T-helper 2 cell treated with Interferon-gamma antibody and Interleukin-4, amounts not matched to agents 5 μg/mL and 100 μg/mL, for 36 hours (primary cell): ENCODE measurements at regions not wholly inside any gene's neighbourhood (a gene's known extent, or its start where the extent isn't known, plus 50 kb on each side); places are given as distances from the start of the nearest gene placed in this dataset.

Experiments
- DNase-seq: peaks from one replicate; pipeline ENCODE4 v3.0.0; 2021; ENCODE audit warnings: low spot score
- H3K27ac Mint-ChIP-seq: one replicate; pipeline ENCODE4 v1.8.0; 2021; ENCODE audit warnings: mild to moderate bottlenecking, mixed read lengths
- H3K27me3 Mint-ChIP-seq: one replicate; pipeline ENCODE4 v1.8.0; 2021; ENCODE audit warnings: low read depth, mixed read lengths
- H3K36me3 Mint-ChIP-seq: one replicate; pipeline ENCODE4 v1.8.0; 2021; ENCODE audit warnings: low read depth, mixed read lengths
- H3K4me1 Mint-ChIP-seq: one replicate; pipeline ENCODE4 v1.8.0; 2021; ENCODE audit warnings: low read depth, mixed read lengths
- H3K4me3 Mint-ChIP-seq: one replicate; pipeline ENCODE4 v1.8.0; 2022; ENCODE audit warnings: mild to moderate bottlenecking, moderate library complexity, mixed read lengths
- H3K9me3 Mint-ChIP-seq: one replicate; pipeline ENCODE4 v1.8.0; 2021; ENCODE audit warnings: mixed read lengths

- no peak for DNase-seq
- H3K4me3 Mint-ChIP-seq: no peak overlapping the region
- no peaks in the 10 kb centered on the region for H3K9me3 Mint-ChIP-seq
- H3K36me3 Mint-ChIP-seq: no peaks in the 10 kb centered on the region
- no peak overlapping the region for H3K27ac Mint-ChIP-seq
- H3K4me1 Mint-ChIP-seq: peaks cover 5% of the 10 kb centered on the region
- H3K27me3 Mint-ChIP-seq: peaks cover 5% of the 10 kb centered on the region
These were observed 73.4 kb downstream of the MARCHF4 start for GRCh38 chr2:216298719-216299495.

- Mint-ChIP-seq H3K9me3 (no peaks in the 10 kb centered on the region), H3K36me3 (no peaks in the 10 kb centered on the region), H3K4me3 (no peak overlapping the region), H3K27me3 (peaks cover 5% of the 10 kb centered on the region), H3K4me1 (peaks cover 5% of the 10 kb centered on the region), H3K27ac (no peak overlapping the region)
- DNase-seq: no peak
These were observed 75.4 kb downstream of the MARCHF4 start for GRCh38 chr2:216296856-216297255.

- H3K4me3 Mint-ChIP-seq: no peak overlapping the region
- H3K4me1 Mint-ChIP-seq: peaks cover 5% of the 10 kb centered on the region
- no peak for DNase-seq
- no peaks in the 10 kb centered on the region for H3K9me3 Mint-ChIP-seq
- H3K27ac Mint-ChIP-seq: no peak overlapping the region
- H3K27me3 Mint-ChIP-seq: no peaks in the 10 kb centered on the region
- H3K36me3 Mint-ChIP-seq: no peaks in the 10 kb centered on the region
These were observed 78.0 kb downstream of the MARCHF4 start for GRCh38 chr2:216294305-216294704.

GRCh38 chr2:216293883-216294282 lies 78.4 kb downstream of the MARCHF4 start:
- no peaks in the 10 kb centered on the region for H3K9me3 Mint-ChIP-seq
- H3K36me3 Mint-ChIP-seq: no peaks in the 10 kb centered on the region
- H3K27ac Mint-ChIP-seq: no peak overlapping the region
- H3K4me3 Mint-ChIP-seq: no peak overlapping the region
- H3K27me3 Mint-ChIP-seq: no peaks in the 10 kb centered on the region
- peaks cover 5% of the 10 kb centered on the region for H3K4me1 Mint-ChIP-seq
- DNase-seq: no peak

- Mint-ChIP-seq H3K4me3 (no peak overlapping the region), H3K27ac (no peak overlapping the region), H3K36me3 (no peaks in the 10 kb centered on the region), H3K4me1 (peaks cover 5% of the 10 kb centered on the region), H3K9me3 (no peaks in the 10 kb centered on the region), H3K27me3 (no peaks in the 10 kb centered on the region)
- no peak for DNase-seq
These were observed 79.4 kb downstream of the MARCHF4 start for GRCh38 chr2:216292886-216293301.

- Mint-ChIP-seq H3K27ac (no peak overlapping the region), H3K4me1 (peaks cover 5% of the 10 kb centered on the region), H3K36me3 (no peaks in the 10 kb centered on the region), H3K9me3 (no peaks in the 10 kb centered on the region), H3K27me3 (no peaks in the 10 kb centered on the region), H3K4me3 (no peak overlapping the region)
- no peak for DNase-seq
These were observed 79.8 kb downstream of the MARCHF4 start for GRCh38 chr2:216292475-216292874.

GRCh38 chr2:216289470-216289869 lies 82.8 kb downstream of the MARCHF4 start:
- H3K9me3 Mint-ChIP-seq: no peaks in the 10 kb centered on the region
- H3K4me1 Mint-ChIP-seq: no peaks in the 10 kb centered on the region
- no peaks in the 10 kb centered on the region for H3K36me3 Mint-ChIP-seq
- DNase-seq: no peak
- no peak overlapping the region for H3K4me3 Mint-ChIP-seq
- H3K27me3 Mint-ChIP-seq: no peaks in the 10 kb centered on the region
- no peak overlapping the region for H3K27ac Mint-ChIP-seq

GRCh38 chr2:216287251-216287650 lies 85.0 kb downstream of the MARCHF4 start:
- Mint-ChIP-seq H3K27ac (no peak overlapping the region), H3K4me3 (no peak overlapping the region), H3K36me3 (no peaks in the 10 kb centered on the region), H3K4me1 (no peaks in the 10 kb centered on the region), H3K27me3 (no peaks in the 10 kb centered on the region), H3K9me3 (no peaks in the 10 kb centered on the region)
- DNase-seq: no peak

- Mint-ChIP-seq H3K4me3 (no peak overlapping the region), H3K27me3 (no peaks in the 10 kb centered on the region), H3K27ac (no peak overlapping the region), H3K36me3 (no peaks in the 10 kb centered on the region), H3K9me3 (no peaks in the 10 kb centered on the region), H3K4me1 (no peaks in the 10 kb centered on the region)
- DNase-seq: no peak
These were observed 85.6 kb downstream of the MARCHF4 start for GRCh38 chr2:216286616-216287231.

GRCh38 chr2:216285701-216286100 lies 86.6 kb downstream of the MARCHF4 start:
- Mint-ChIP-seq H3K4me1 (no peaks in the 10 kb centered on the region), H3K36me3 (no peaks in the 10 kb centered on the region), H3K4me3 (no peak overlapping the region), H3K27ac (no peak overlapping the region), H3K9me3 (no peaks in the 10 kb centered on the region), H3K27me3 (no peaks in the 10 kb centered on the region)
- DNase-seq: no peak

GRCh38 chr2:216284708-216285107 lies 87.6 kb downstream of the MARCHF4 start:
- H3K9me3 Mint-ChIP-seq: no peaks in the 10 kb centered on the region
- H3K36me3 Mint-ChIP-seq: no peaks in the 10 kb centered on the region
- H3K27ac Mint-ChIP-seq: no peak overlapping the region
- DNase-seq: no peak
- no peak overlapping the region for H3K4me3 Mint-ChIP-seq
- no peaks in the 10 kb centered on the region for H3K27me3 Mint-ChIP-seq
- no peaks in the 10 kb centered on the region for H3K4me1 Mint-ChIP-seq

GRCh38 chr2:216283038-216283900 lies 89.0 kb downstream of the MARCHF4 start:
- no peaks in the 10 kb centered on the region for H3K27me3 Mint-ChIP-seq
- H3K36me3 Mint-ChIP-seq: no peaks in the 10 kb centered on the region
- H3K4me1 Mint-ChIP-seq: no peaks in the 10 kb centered on the region
- peak; percentile 14 for DNase-seq
- H3K27ac Mint-ChIP-seq: peak overlapping the region; percentile 43
- no peak overlapping the region for H3K4me3 Mint-ChIP-seq
- no peaks in the 10 kb centered on the region for H3K9me3 Mint-ChIP-seq

- Mint-ChIP-seq H3K9me3 (no peaks in the 10 kb centered on the region), H3K4me3 (no peak overlapping the region), H3K27me3 (no peaks in the 10 kb centered on the region), H3K4me1 (no peaks in the 10 kb centered on the region), H3K27ac (no peak overlapping the region), H3K36me3 (no peaks in the 10 kb centered on the region)
- DNase-seq: no peak
These were observed 90.4 kb downstream of the MARCHF4 start for GRCh38 chr2:216281876-216282275.

GRCh38 chr2:216281316-216281715 lies 91.0 kb downstream of the MARCHF4 start:
- Mint-ChIP-seq H3K27ac (no peak overlapping the region), H3K36me3 (no peaks in the 10 kb centered on the region), H3K4me1 (no peaks in the 10 kb centered on the region), H3K4me3 (no peak overlapping the region), H3K9me3 (no peaks in the 10 kb centered on the region), H3K27me3 (no peaks in the 10 kb centered on the region)
- DNase-seq: no peak
